ENCODE measurements at regions not wholly inside any gene's neighbourhood (a gene's known extent, or its start where the extent isn't known, plus 50 kb on each side); places are given as distances from the start of the nearest gene placed in this dataset.

GRCh38 chr1:55464550-55464949 lies 249.4 kb upstream of the USP24 start:
- Histone ChIP-seq H3K4me1 (ENCODE audit: insufficient read depth, low read length) (no peaks in the 10 kb centered on the region), H3K9ac (ENCODE audit: insufficient read depth, low read depth, low read length) (no peak overlapping the region), H3K27me3 (ENCODE audit: control insufficient read depth in 1 of 2, insufficient read depth in 2 of 2, low read length in 2 of 2) (no peaks in the 10 kb centered on the region), H3K27ac (ENCODE audit: extremely low read length, insufficient read depth, low read length) (no peak overlapping the region), H3K9me3 (ENCODE audit: low read length) (no peaks in the 10 kb centered on the region), H3K36me3 (replicated peaks in 1 of 2; ENCODE audit: control insufficient read depth in 1 of 2, insufficient read depth in 2 of 2, low read length in 2 of 2) (no peaks in the 10 kb centered on the region), H3K4me2 (ENCODE audit: low read depth, low read length) (no peak overlapping the region), H3K4me3 (replicated peaks in 1 of 3; ENCODE audit: insufficient read depth in 1 of 3, low read depth in 2 of 3, low read length in 3 of 3) (no peak overlapping the region), H3K79me2 (ENCODE audit: insufficient read depth, low read length) (no peaks in the 10 kb centered on the region), H2AFZ (ENCODE audit: low read length) (no peak overlapping the region), H4K20me1 (ENCODE audit: insufficient read depth, low read length) (no peaks in the 10 kb centered on the region)
- ATAC-seq, result no peak
- intact Hi-C loops (cut with micrococcal nuclease; ENCODE audit: unreplicated experiment), result no loop called here
- 66% methylated on average over 1 of the region's 1 CpG for WGBS (ENCODE audit: low lambda C conversion rate)
- FAIRE-seq, result no peak
- ChIA-PET CTCF (ENCODE audit: low intra/inter-chr PET ratio, low total read pairs) (no interaction called here), POLR2A (no interaction called here)
- in situ Hi-C loops (cut with HindIII; ENCODE audit: extremely low pct_ligation_motif_present, low pct_unique_long_range_greater_than_20kb), result no loop called here
- BruUV-seq (replicated peaks), result no TSS peak
- DNase-seq (ENCODE audit: low spot score), result no peak
- TF ChIP-seq, protein P1, sequence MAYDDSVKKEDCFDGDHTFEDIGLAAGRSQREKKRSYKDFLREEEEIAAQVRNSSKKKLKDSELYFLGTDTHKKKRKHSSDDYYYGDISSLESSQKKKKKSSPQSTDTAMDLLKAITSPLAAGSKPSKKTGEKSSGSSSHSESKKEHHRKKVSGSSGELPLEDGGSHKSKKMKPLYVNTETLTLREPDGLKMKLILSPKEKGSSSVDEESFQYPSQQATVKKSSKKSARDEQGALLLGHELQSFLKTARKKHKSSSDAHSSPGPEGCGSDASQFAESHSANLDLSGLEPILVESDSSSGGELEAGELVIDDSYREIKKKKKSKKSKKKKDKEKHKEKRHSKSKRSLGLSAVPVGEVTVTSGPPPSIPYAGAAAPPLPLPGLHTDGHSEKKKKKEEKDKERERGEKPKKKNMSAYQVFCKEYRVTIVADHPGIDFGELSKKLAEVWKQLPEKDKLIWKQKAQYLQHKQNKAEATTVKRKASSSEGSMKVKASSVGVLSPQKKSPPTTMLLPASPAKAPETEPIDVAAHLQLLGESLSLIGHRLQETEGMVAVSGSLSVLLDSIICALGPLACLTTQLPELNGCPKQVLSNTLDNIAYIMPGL (CRISPR knock-in tag; IDR thresholded peaks at IDR 0.05; ENCODE audit: borderline replicate concordance in 1 of 2, low read depth in 1 of 2), result no peak
- TF ChIP-seq MTA1 (CRISPR knock-in tag; IDR thresholded peaks at IDR 0.05; ENCODE audit: borderline replicate concordance) (no peak), MED1 (CRISPR knock-in tag; IDR thresholded peaks at IDR 0.05) (no peak), SIX1 (CRISPR knock-in tag; IDR thresholded peaks at IDR 0.05; ENCODE audit: borderline replicate concordance) (no peak), ARNT (IDR thresholded peaks at IDR 0.05) (no peak), MTF1 (CRISPR knock-in tag; IDR thresholded peaks at IDR 0.05) (no peak), CTCF (CRISPR knock-in tag; IDR thresholded peaks at IDR 0.05) (no peak), ZNF737 (CRISPR knock-in tag; IDR thresholded peaks at IDR 0.05; ENCODE audit: borderline replicate concordance) (no peak), NR2F2 (IDR thresholded peaks at IDR 0.05; ENCODE audit: borderline replicate concordance, low read depth) (no peak)
- TF ChIP-seq, protein P2, sequence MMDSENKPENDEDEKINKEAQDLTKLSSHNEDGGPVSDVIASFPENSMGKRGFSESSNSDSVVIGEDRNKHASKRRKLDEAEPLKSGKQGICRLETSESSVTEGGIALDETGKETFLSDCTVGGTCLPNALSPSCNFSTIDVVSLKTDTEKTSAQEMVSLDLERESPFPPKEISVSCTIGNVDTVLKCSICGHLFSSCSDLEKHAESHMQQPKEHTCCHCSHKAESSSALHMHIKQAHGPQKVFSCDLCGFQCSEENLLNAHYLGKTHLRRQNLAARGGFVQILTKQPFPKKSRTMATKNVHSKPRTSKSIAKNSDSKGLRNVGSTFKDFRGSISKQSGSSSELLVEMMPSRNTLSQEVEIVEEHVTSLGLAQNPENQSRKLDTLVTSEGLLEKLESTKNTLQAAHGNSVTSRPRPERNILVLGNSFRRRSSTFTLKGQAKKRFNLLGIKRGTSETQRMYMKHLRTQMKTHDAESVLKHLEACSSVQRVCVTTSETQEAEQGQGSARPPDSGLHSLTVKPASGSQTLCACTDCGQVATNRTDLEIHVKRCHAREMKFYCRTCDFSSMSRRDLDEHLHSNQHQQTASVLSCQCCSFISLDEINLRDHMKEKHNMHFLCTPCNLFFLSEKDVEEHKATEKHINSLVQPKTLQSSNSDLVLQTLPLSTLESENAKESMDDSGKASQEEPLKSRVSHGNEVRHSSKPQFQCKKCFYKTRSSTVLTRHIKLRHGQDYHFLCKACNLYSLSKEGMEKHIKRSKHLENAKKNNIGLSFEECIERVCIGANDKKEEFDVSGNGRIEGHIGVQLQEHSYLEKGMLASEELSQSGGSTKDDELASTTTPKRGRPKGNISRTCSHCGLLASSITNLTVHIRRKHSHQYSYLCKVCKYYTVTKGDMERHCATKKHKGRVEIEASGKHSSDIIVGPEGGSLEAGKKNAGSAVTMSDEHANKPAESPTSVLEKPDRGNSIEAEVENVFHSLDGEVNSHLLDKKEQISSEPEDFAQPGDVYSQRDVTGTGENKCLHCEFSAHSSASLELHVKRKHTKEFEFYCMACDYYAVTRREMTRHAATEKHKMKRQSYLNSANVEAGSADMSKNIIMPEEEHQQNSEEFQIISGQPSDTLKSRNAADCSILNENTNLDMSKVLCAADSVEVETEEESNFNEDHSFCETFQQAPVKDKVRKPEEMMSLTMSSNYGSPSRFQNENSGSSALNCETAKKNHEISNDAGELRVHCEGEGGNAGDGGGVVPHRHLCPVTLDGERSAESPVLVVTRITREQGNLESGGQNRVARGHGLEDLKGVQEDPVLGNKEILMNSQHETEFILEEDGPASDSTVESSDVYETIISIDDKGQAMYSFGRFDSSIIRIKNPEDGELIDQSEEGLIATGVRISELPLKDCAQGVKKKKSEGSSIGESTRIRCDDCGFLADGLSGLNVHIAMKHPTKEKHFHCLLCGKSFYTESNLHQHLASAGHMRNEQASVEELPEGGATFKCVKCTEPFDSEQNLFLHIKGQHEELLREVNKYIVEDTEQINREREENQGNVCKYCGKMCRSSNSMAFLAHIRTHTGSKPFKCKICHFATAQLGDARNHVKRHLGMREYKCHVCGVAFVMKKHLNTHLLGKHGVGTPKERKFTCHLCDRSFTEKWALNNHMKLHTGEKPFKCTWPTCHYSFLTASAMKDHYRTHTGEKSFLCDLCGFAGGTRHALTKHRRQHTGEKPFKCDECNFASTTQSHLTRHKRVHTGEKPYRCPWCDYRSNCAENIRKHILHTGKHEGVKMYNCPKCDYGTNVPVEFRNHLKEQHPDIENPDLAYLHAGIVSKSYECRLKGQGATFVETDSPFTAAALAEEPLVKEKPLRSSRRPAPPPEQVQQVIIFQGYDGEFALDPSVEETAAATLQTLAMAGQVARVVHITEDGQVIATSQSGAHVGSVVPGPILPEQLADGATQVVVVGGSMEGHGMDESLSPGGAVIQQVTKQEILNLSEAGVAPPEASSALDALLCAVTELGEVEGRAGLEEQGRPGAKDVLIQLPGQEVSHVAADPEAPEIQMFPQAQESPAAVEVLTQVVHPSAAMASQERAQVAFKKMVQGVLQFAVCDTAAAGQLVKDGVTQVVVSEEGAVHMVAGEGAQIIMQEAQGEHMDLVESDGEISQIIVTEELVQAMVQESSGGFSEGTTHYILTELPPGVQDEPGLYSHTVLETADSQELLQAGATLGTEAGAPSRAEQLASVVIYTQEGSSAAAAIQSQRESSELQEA (CRISPR knock-in tag; IDR thresholded peaks at IDR 0.05; ENCODE audit: not compliant biosample characterization), result no peak
- TF ChIP-seq, protein P3, sequence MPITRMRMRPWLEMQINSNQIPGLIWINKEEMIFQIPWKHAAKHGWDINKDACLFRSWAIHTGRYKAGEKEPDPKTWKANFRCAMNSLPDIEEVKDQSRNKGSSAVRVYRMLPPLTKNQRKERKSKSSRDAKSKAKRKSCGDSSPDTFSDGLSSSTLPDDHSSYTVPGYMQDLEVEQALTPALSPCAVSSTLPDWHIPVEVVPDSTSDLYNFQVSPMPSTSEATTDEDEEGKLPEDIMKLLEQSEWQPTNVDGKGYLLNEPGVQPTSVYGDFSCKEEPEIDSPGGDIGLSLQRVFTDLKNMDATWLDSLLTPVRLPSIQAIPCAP (CRISPR knock-in tag; IDR thresholded peaks at IDR 0.05; ENCODE audit: low read depth), result no peak
